ENCODE measurements at regions not wholly inside any gene's neighbourhood (a gene's known extent, or its start where the extent isn't known, plus 50 kb on each side); places are given as distances from the start of the nearest gene placed in this dataset.

- TF ChIP-seq CTCF (IDR thresholded peaks at IDR 0.05) = no peak
- no peak for TF ChIP-seq POLR2A (IDR thresholded peaks at IDR 0.05)
Observed at GRCh38 chr6:91860541-91861335, 1273.9 kb upstream of the MAP3K7 start.

All from breast epithelium (tissue), 3 donors.